Upper lobe of left lung (tissue), 6 donors: ENCODE measurements at regions not wholly inside any gene's neighbourhood (a gene's known extent, or its start where the extent isn't known, plus 50 kb on each side); places are given as distances from the start of the nearest gene placed in this dataset.

Source experiments
- ATAC-seq, 2 donors: fragments of 200-7000 bp; cut with Tn5 transposase; one replicate each; pipeline ENCODE4 v1.9.1; 2022; ENCODE audit warnings: mild to moderate bottlenecking in 2 of 2, moderate library complexity in 2 of 2; ENCODE audit not compliant: low FRiP score in 2 of 2
- DNase-seq, 2 donors: peaks; one replicate each; pipeline ENCODE4 v3.0.0-alpha.2; 2019 to 2020
- H3K27ac ChIP-seq, 4 donors: fragments of 200-600 bp; sonication (generic); one replicate each; pipeline ENCODE4 v1.5.1; 2016 to 2019
- H3K27me3 ChIP-seq, 4 donors: fragments of 200-600 bp; sonication (generic); one replicate each; pipeline ENCODE4 v1.5.1; 2017 to 2019
- H3K36me3 ChIP-seq, 4 donors: fragments of 200-600 bp; sonication (generic); one replicate each; pipeline ENCODE4 v1.5.1; 2016 to 2019
- H3K4me1 ChIP-seq, 4 donors: fragments of 200-600 bp; sonication (generic); one replicate each; pipeline ENCODE4 v1.5.1; 2018 to 2019
- H3K4me3 ChIP-seq, 4 donors: fragments of 200-600 bp; sonication (generic); one replicate each; pipeline ENCODE4 v1.5.1; 2017 to 2019; ENCODE audit warnings: mild to moderate bottlenecking in 2 of 4, moderate library complexity in 1 of 4
- H3K9me3 ChIP-seq, 4 donors: fragments of 200-600 bp; sonication (generic); one replicate each; pipeline ENCODE4 v1.5.1; 2018 to 2019
- EP300 ChIP-seq, 4 donors: sonication (generic); formaldehyde crosslinking; IDR thresholded peaks; one replicate each; pipeline ENCODE4 v1.5.1; 2017; ENCODE audit warnings: antibody characterized with exemption in 4 of 4, control low read depth in 2 of 4
- POLR2A ChIP-seq, 4 donors: fragments of 450-650 bp; IDR thresholded peaks; one replicate each; pipeline ENCODE4 v1.5.1; 2016 to 2017; ENCODE audit warnings: antibody characterized with exemption in 4 of 4, mild to moderate bottlenecking in 2 of 4
- POLR2AphosphoS5 ChIP-seq, 2 donors: sonication (generic); formaldehyde crosslinking; IDR thresholded peaks; one replicate each; pipeline ENCODE4 v1.5.1; 2017; ENCODE audit warnings: antibody characterized with exemption in 2 of 2
- WGBS, 2 donors: methylation state at CpG; one replicate each; pipeline ENCODE4 v1.1.5; 2017 to 2018; 5-methylcytosine and 5-hydroxymethylcytosine counted together
- TF ChIP-seq, protein P1 (sequence below), 6 experiments: fragments of 450-650 bp in 4 of 6; fragments of 200-600 bp in 2 of 6; sonication (generic) in 2 of 6; IDR thresholded peaks; one replicate each; pipeline ENCODE4 v1.5.1; 2016 to 2019; ENCODE audit warnings: antibody characterized with exemption in 6 of 6
- donor health status: DM: no; HTN: no; CAD: no; lungs with moderate emphysema.
- donor health status: DM: no; HTN: yes; CAD: no; lungs with severe emphysema.

GRCh38 chr2:221085341-221085900 lies 486.7 kb downstream of the EPHA4 start:
- TF ChIP-seq POLR2AphosphoS5 (IDR thresholded peaks at IDR 0.05) (no peak), EP300 (IDR thresholded peaks at IDR 0.05) (no peak), POLR2A (IDR thresholded peaks at IDR 0.05) (no peak)
- TF ChIP-seq, protein P1, sequence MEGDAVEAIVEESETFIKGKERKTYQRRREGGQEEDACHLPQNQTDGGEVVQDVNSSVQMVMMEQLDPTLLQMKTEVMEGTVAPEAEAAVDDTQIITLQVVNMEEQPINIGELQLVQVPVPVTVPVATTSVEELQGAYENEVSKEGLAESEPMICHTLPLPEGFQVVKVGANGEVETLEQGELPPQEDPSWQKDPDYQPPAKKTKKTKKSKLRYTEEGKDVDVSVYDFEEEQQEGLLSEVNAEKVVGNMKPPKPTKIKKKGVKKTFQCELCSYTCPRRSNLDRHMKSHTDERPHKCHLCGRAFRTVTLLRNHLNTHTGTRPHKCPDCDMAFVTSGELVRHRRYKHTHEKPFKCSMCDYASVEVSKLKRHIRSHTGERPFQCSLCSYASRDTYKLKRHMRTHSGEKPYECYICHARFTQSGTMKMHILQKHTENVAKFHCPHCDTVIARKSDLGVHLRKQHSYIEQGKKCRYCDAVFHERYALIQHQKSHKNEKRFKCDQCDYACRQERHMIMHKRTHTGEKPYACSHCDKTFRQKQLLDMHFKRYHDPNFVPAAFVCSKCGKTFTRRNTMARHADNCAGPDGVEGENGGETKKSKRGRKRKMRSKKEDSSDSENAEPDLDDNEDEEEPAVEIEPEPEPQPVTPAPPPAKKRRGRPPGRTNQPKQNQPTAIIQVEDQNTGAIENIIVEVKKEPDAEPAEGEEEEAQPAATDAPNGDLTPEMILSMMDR (IDR thresholded peaks at IDR 0.05) = no peak
- Histone ChIP-seq H3K4me3 (no peak overlapping the region), H3K27ac (no peak overlapping the region), H3K9me3 (no peaks in the 10 kb centered on the region), H3K27me3 (no peaks in the 10 kb centered on the region), H3K4me1 (no peaks in the 10 kb centered on the region), H3K36me3 (no peaks in the 10 kb centered on the region)
- DNase-seq = no peak
- ATAC-seq = no peak
- WGBS, 2 donors = 76 to 96% methylated on average over 1 of the region's 1 CpG

DNA sequence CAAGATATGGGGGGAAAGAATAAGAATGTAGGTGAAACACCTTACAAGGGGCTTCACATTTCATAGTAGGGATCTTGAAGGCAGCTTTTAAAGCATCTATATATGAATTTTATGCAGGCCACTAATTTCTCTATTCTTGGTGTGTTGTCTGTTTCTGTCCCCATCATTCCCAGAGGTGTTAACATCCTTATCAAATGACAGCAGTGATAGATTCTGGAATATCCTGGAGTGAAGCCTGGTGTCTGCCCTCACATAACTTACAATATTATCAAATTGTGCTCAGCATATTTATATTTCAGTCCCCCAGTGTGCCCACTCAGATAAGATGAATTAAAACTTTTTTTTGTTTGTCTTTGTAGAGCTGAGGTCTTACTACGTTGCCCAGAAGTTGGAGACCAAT lies 486.2 kb downstream of the EPHA4 start:
- Histone ChIP-seq H3K9me3 (no peaks in the 10 kb centered on the region), H3K27me3 (no peaks in the 10 kb centered on the region), H3K4me1 (no peaks in the 10 kb centered on the region), H3K36me3 (no peaks in the 10 kb centered on the region), H3K27ac (no peak overlapping the region), H3K4me3 (no peak overlapping the region)
- WGBS, 2 donors = 96 to 100% methylated on average over 1 of the region's 1 CpG
- no peak for TF ChIP-seq EP300 (IDR thresholded peaks at IDR 0.05)
- DNase-seq (no peak), ATAC-seq (no peak)

GRCh38 chr2:221087779-221088178 lies 484.3 kb downstream of the EPHA4 start:
- Histone ChIP-seq H3K27me3 (no peaks in the 10 kb centered on the region), H3K4me3 (no peak overlapping the region), H3K27ac (no peak overlapping the region), H3K4me1 (no peaks in the 10 kb centered on the region), H3K36me3 (no peaks in the 10 kb centered on the region), H3K9me3 (no peaks in the 10 kb centered on the region)
- WGBS, 2 donors = 86 to 91% methylated on average over 7 of the region's 7 CpGs
- DNase-seq = no peak
- TF ChIP-seq, protein P1 (IDR thresholded peaks at IDR 0.05) = no peak
- TF ChIP-seq POLR2AphosphoS5 (IDR thresholded peaks at IDR 0.05) (no peak), EP300 (IDR thresholded peaks at IDR 0.05) (no peak), POLR2A (IDR thresholded peaks at IDR 0.05) (no peak)
- ATAC-seq = no peak

GRCh38 chr2:221088506-221088905 lies 483.6 kb downstream of the EPHA4 start:
- TF ChIP-seq EP300 (IDR thresholded peaks at IDR 0.05) (no peak), POLR2AphosphoS5 (IDR thresholded peaks at IDR 0.05) (no peak), POLR2A (IDR thresholded peaks at IDR 0.05) (no peak)
- TF ChIP-seq, protein P1 (IDR thresholded peaks at IDR 0.05) = no peak
- 74 to 80% methylated on average over 2 of the region's 2 CpGs for WGBS, 2 donors
- no peak for DNase-seq
- H3K27me3 ChIP-seq = no peaks in the 10 kb centered on the region
- H3K36me3 ChIP-seq = no peaks in the 10 kb centered on the region
- no peak overlapping the region for H3K27ac ChIP-seq
- H3K4me1 ChIP-seq = no peaks in the 10 kb centered on the region
- ATAC-seq = no peak
- H3K4me3 ChIP-seq = no peak overlapping the region
- no peaks in the 10 kb centered on the region for H3K9me3 ChIP-seq

DNA sequence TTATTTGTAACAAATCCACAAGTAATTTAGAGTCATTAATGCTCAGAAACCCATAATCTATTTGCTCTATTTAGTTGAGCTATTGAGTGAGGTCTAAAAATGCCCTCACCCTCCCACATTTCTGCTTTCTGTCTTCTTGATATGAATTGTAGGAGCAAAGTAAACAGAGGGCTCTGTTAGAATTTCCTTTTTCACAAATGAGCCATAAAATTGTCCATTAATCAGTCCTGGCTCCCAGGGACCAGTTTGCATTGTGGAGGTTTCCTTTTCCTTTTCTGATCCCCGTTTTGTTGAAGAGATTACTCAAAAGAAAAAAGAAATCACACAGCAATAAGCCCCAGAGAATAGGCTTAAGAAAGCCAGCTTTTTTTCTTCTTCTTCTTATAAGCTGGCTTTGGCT lies 476.7 kb downstream of the EPHA4 start:
- Histone ChIP-seq H3K36me3 (no peaks in the 10 kb centered on the region), H3K27ac (no peak overlapping the region), H3K27me3 (no peaks in the 10 kb centered on the region), H3K4me3 (no peak overlapping the region), H3K4me1 (no peaks in the 10 kb centered on the region), H3K9me3 (no peaks in the 10 kb centered on the region)
- no peak for ATAC-seq
- TF ChIP-seq, protein P1 (IDR thresholded peaks at IDR 0.05) = no peak
- TF ChIP-seq EP300 (IDR thresholded peaks at IDR 0.05) (no peak), POLR2AphosphoS5 (IDR thresholded peaks at IDR 0.05) (no peak), POLR2A (IDR thresholded peaks at IDR 0.05) (no peak)
- 23 to 46% methylated on average over 1 of the region's 1 CpG for WGBS, 2 donors
- DNase-seq = no peak
